ENCODE measurements at regions not wholly inside any gene's neighbourhood (a gene's known extent, or its start where the extent isn't known, plus 50 kb on each side); places are given as distances from the start of the nearest gene placed in this dataset.

DNA sequence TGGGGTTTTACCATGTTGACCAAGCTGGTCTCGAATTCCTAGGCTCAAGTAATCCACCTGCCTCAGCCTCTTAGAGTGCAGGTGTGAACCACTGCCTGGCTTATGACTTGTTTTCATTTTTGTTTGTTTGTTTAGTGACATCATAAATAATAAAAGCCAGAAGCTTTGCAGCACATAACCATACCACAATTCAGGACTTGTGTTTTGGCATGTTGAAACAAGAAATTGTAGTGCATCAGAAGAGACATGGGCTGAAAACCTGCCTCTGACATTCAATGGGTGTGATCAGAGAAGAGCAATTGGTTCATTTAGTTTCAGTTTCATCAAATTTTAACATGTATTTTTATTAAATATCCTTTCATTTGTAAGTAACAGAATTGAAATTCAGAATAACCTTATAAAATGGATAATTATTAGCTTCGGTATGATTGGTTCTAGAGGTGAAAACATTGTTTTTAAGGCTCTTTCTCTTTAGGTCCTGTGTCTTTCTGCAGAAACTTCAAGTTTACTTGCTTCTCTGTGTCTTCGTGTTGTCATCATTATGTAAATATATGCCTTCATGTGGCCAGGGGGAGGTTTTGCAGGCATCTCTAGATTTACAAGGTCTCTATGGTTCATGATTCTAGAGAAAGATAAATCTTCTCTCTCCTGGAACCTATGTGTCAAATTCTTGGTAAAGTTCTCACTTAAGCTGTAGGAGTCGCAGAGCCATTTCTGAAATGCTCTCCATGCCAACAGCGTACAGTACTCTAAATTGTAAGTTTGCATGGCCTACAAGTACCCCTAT lies 312.0 kb downstream of the KCNC2 start:
- POLR2A ChIA-PET = no interaction called here
- TF ChIP-seq, protein P1, sequence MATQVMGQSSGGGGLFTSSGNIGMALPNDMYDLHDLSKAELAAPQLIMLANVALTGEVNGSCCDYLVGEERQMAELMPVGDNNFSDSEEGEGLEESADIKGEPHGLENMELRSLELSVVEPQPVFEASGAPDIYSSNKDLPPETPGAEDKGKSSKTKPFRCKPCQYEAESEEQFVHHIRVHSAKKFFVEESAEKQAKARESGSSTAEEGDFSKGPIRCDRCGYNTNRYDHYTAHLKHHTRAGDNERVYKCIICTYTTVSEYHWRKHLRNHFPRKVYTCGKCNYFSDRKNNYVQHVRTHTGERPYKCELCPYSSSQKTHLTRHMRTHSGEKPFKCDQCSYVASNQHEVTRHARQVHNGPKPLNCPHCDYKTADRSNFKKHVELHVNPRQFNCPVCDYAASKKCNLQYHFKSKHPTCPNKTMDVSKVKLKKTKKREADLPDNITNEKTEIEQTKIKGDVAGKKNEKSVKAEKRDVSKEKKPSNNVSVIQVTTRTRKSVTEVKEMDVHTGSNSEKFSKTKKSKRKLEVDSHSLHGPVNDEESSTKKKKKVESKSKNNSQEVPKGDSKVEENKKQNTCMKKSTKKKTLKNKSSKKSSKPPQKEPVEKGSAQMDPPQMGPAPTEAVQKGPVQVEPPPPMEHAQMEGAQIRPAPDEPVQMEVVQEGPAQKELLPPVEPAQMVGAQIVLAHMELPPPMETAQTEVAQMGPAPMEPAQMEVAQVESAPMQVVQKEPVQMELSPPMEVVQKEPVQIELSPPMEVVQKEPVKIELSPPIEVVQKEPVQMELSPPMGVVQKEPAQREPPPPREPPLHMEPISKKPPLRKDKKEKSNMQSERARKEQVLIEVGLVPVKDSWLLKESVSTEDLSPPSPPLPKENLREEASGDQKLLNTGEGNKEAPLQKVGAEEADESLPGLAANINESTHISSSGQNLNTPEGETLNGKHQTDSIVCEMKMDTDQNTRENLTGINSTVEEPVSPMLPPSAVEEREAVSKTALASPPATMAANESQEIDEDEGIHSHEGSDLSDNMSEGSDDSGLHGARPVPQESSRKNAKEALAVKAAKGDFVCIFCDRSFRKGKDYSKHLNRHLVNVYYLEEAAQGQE (IDR thresholded peaks at IDR 0.05; ENCODE audit: insufficient read depth in 1 of 2, low read depth in 2 of 2, low read length in 1 of 2) = no peak
- CTCF ChIA-PET = no interaction called here

DNA sequence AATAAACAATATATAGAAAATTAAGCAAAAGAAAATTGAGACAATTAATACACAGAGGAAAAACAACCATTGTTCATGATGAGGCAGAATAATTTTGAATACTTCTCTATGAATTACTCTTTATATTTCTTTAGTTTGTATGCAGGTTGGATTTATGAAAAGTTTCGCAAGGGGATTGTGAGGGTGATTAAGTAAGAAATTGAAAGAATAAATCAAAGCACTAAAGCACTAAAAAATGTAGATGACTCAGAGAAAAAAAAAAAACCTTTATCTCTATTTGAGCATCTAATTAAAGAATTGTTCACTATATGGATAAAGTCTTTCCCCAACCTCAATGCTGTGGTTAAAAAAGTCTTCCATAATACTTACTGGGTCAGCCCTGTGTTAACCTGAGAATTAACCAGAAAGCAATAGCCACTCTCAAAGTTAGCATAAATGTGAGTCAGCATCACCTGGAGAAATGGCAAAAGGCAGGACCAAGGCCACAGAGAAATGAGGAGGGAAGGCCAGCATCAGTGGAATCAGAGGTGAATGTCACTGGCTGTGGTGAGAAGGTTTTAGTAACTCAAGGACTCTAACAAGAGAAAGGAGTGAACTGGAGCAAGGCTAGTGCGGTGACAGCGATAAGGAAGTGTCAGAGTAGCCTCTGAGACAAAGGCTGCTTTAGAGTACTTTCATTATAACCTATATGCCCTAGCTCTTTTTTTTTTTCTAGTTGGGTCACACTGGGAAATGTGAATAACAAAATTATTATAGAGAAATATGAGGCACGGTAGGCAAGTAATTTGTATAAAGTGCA lies 310.4 kb downstream of the KCNC2 start:
- DNase-seq (ENCODE audit: low read depth, low spot score) (no peak), ATAC-seq (no peak)
- Histone ChIP-seq H3K4me3 (ENCODE audit: low read depth in 2 of 2, low read length in 2 of 2) (no peak overlapping the region), H3K36me3 (ENCODE audit: control insufficient read depth, insufficient read depth, low read length) (no peaks in the 10 kb centered on the region), H3K9me3 (ENCODE audit: control insufficient read depth, insufficient read depth, low read depth, low read length) (no peaks in the 10 kb centered on the region), H3K4me1 (ENCODE audit: control insufficient read depth, insufficient read depth, low read length) (no peaks in the 10 kb centered on the region), H3K27ac (ENCODE audit: low read length) (no peak overlapping the region), H3K27me3 (ENCODE audit: control insufficient read depth, insufficient read depth, low read length) (no peaks in the 10 kb centered on the region)
- POLR2A ChIA-PET = no interaction called here
- in situ Hi-C loops (cut with HindIII; ENCODE audit: low pct_unique_long_range_greater_than_20kb, low sequenced_read_pairs) = no loop called here
- no TSS peak for BruUV-seq (replicated peaks)
- intact Hi-C loops (cut with micrococcal nuclease; ENCODE audit: unreplicated experiment) = no loop called here
- CTCF ChIA-PET = no interaction called here
- no peak for TF ChIP-seq POLR2AphosphoS5 (IDR thresholded peaks at IDR 0.05; ENCODE audit: low read depth, low read length)
- TF ChIP-seq SIN3A (IDR thresholded peaks at IDR 0.05; ENCODE audit: borderline replicate concordance, insufficient read depth, low read depth, low read length) = no peak
- no peak for TF ChIP-seq TCF7L2 (IDR thresholded peaks at IDR 0.05; ENCODE audit: low read depth, low read length)
- TF ChIP-seq, protein P1 (IDR thresholded peaks at IDR 0.05; ENCODE audit: insufficient read depth in 1 of 2, low read depth in 2 of 2, low read length in 1 of 2) = no peak

More for the DNA sequence above, 312.0 kb downstream of the KCNC2 start:
- H3K36me3 ChIP-seq (ENCODE audit: control insufficient read depth, insufficient read depth, low read length) = no peaks in the 10 kb centered on the region
- DNase-seq (ENCODE audit: low read depth, low spot score) (no peak), ATAC-seq (no peak)
- intact Hi-C loops (cut with micrococcal nuclease; ENCODE audit: unreplicated experiment) = no loop called here
- in situ Hi-C loops (cut with HindIII; ENCODE audit: low pct_unique_long_range_greater_than_20kb, low sequenced_read_pairs) = no loop called here
- no peak overlapping the region for H3K4me3 ChIP-seq (ENCODE audit: low read depth in 2 of 2, low read length in 2 of 2)
- no peak overlapping the region for H3K27ac ChIP-seq (ENCODE audit: low read length)
- H3K4me1 ChIP-seq (ENCODE audit: control insufficient read depth, insufficient read depth, low read length) = no peaks in the 10 kb centered on the region
- BruUV-seq (replicated peaks) = no TSS peak
- no peaks in the 10 kb centered on the region for H3K27me3 ChIP-seq (ENCODE audit: control insufficient read depth, insufficient read depth, low read length)
- no peaks in the 10 kb centered on the region for H3K9me3 ChIP-seq (ENCODE audit: control insufficient read depth, insufficient read depth, low read depth, low read length)
